ENCODE measurements at regions not wholly inside any gene's neighbourhood (a gene's known extent, or its start where the extent isn't known, plus 50 kb on each side); places are given as distances from the start of the nearest gene placed in this dataset.

GRCh38 chr1:238913210-238913609 lies 473.2 kb upstream of the CHRM3 start:
- Histone ChIP-seq H3K4me1 (ENCODE audit: control insufficient read depth, insufficient read depth, low read length) (no peaks in the 10 kb centered on the region), H3K36me3 (ENCODE audit: control insufficient read depth in 2 of 2, insufficient read depth in 1 of 2, low read length in 2 of 2) (no peaks in the 10 kb centered on the region), H3K4me3 (ENCODE audit: low read depth, low read length) (no peak overlapping the region), H3K27ac (ENCODE audit: extremely low read depth, low read depth, low read length) (no peak overlapping the region), H3K9me3 (ENCODE audit: control insufficient read depth, insufficient read depth, low read depth, low read length) (no peaks in the 10 kb centered on the region)
- TF ChIP-seq OVOL3 (tag by site-specific recombination; IDR thresholded peaks at IDR 0.05) = no peak
- no peak for TF ChIP-seq ZNF341 (tag by site-specific recombination; IDR thresholded peaks at IDR 0.05; ENCODE audit: low read depth)
- TF ChIP-seq MEIS1 (CRISPR knock-in tag; IDR thresholded peaks at IDR 0.05; ENCODE audit: borderline replicate concordance) = no peak
- no peak for TF ChIP-seq GFI1B (tag by site-specific recombination; IDR thresholded peaks at IDR 0.05)
- TF ChIP-seq ZNF510 (tag by site-specific recombination; IDR thresholded peaks at IDR 0.05; ENCODE audit: insufficient replicate concordance) = no peak
- no peak for TF ChIP-seq ZNF324 (tag by site-specific recombination; IDR thresholded peaks at IDR 0.05)
- no peak for TF ChIP-seq ZSCAN4 (tag by site-specific recombination; IDR thresholded peaks at IDR 0.05)
- TF ChIP-seq TSHZ1 (tag by site-specific recombination; IDR thresholded peaks at IDR 0.05; ENCODE audit: borderline replicate concordance) = no peak
- TF ChIP-seq ZNF610 (tag by site-specific recombination; IDR thresholded peaks at IDR 0.05; ENCODE audit: borderline replicate concordance) = no peak
- TF ChIP-seq ZSCAN18 (tag by site-specific recombination; IDR thresholded peaks at IDR 0.05) = no peak
- no peak for TF ChIP-seq ZNF132 (tag by site-specific recombination; IDR thresholded peaks at IDR 0.05; ENCODE audit: borderline replicate concordance)
- no peak for TF ChIP-seq ZNF639 (tag by site-specific recombination; IDR thresholded peaks at IDR 0.05)
- TF ChIP-seq ZNF785 (tag by site-specific recombination; IDR thresholded peaks at IDR 0.05) = no peak
- TF ChIP-seq ZNF114 (tag by site-specific recombination; IDR thresholded peaks at IDR 0.05) = no peak
- no peak for TF ChIP-seq ZNF488 (tag by site-specific recombination; IDR thresholded peaks at IDR 0.05)
- ChIA-PET POLR2A (no interaction called here), CTCF (no interaction called here)

GRCh38 chr1:238912148-238912547 lies 474.2 kb upstream of the CHRM3 start:
- H3K4me3 ChIP-seq (ENCODE audit: low read depth, low read length) = no peak overlapping the region
- H3K9me3 ChIP-seq (ENCODE audit: control insufficient read depth, insufficient read depth, low read depth, low read length) = no peaks in the 10 kb centered on the region
- POLR2A ChIA-PET = no interaction called here
- H3K36me3 ChIP-seq (ENCODE audit: control insufficient read depth in 2 of 2, insufficient read depth in 1 of 2, low read length in 2 of 2) = no peaks in the 10 kb centered on the region
- H3K4me1 ChIP-seq (ENCODE audit: control insufficient read depth, insufficient read depth, low read length) = no peaks in the 10 kb centered on the region
- H3K27ac ChIP-seq (ENCODE audit: extremely low read depth, low read depth, low read length) = no peak overlapping the region
- TF ChIP-seq TSHZ1 (tag by site-specific recombination; IDR thresholded peaks at IDR 0.05; ENCODE audit: borderline replicate concordance) (no peak), ZNF366 (tag by site-specific recombination; conservative IDR thresholded peaks at IDR 0.05) (no peak), ELK4 (IDR thresholded peaks at IDR 0.05; ENCODE audit: borderline replicate concordance, low read depth, low read length) (no peak)
- CTCF ChIA-PET = no interaction called here
